ENCODE measurements at regions not wholly inside any gene's neighbourhood (a gene's known extent, or its start where the extent isn't known, plus 50 kb on each side); places are given as distances from the start of the nearest gene placed in this dataset.

GRCh38 chr2:18214936-18215335 lies 336.5 kb downstream of the KCNS3 start:
- TF ChIP-seq MAFK (IDR thresholded peaks at IDR 0.05; ENCODE audit: low read depth, low read length) (no peak), CEBPB (IDR thresholded peaks at IDR 0.05; ENCODE audit: low read depth, low read length) (no peak), TEAD4 (IDR thresholded peaks at IDR 0.05; ENCODE audit: low read depth, low read length) (no peak), SUZ12 (IDR thresholded peaks at IDR 0.05; ENCODE audit: low read length) (no peak), KDM4A (IDR thresholded peaks at IDR 0.05; ENCODE audit: low read depth, low read length, severe bottlenecking) (no peak), SIN3A (conservative IDR thresholded peaks at IDR 0.05 in 1 of 2, IDR thresholded peaks at IDR 0.05 in 1 of 2; ENCODE audit: low read depth in 1 of 2, low read length in 2 of 2) (no peak), KDM5A (IDR thresholded peaks at IDR 0.05; ENCODE audit: low read length) (no peak), EGR1 (IDR thresholded peaks at IDR 0.05; ENCODE audit: borderline replicate concordance, low read depth, low read length) (no peak), HDAC2 (IDR thresholded peaks at IDR 0.05; ENCODE audit: borderline replicate concordance in 1 of 2, low read depth in 2 of 2, low read length in 2 of 2) (no peak), SAP30 (IDR thresholded peaks at IDR 0.05; ENCODE audit: insufficient read depth, insufficient replicate concordance, low read length) (no peak), BCL11A (IDR thresholded peaks at IDR 0.05; ENCODE audit: low read depth in 2 of 2, low read length in 2 of 2) (no peak), CREB1 (IDR thresholded peaks at IDR 0.05) (no peak), TAF7 (optimal IDR thresholded peaks at IDR 0.05; ENCODE audit: borderline replicate concordance, low read depth, low read length) (no peak)
- Histone ChIP-seq H3K79me1 (ENCODE audit: low read depth, low read length) (no peaks in the 10 kb centered on the region), H2BK120ac (replicated peaks; ENCODE audit: low read depth, low read length) (no peak overlapping the region)

More at GRCh38 chr2:18214936-18215335, 336.5 kb downstream of the KCNS3 start:
- no peaks in the 10 kb centered on the region for H4K20me1 ChIP-seq (replicated peaks in 1 of 2; ENCODE audit: control insufficient read depth in 1 of 2, insufficient read depth in 2 of 2, low read length in 2 of 2)
- H3K23ac ChIP-seq (ENCODE audit: insufficient read length): no peak overlapping the region
- H4K8ac ChIP-seq (ENCODE audit: extremely low read depth, insufficient read depth, low read length): no peak overlapping the region
- H3K14ac ChIP-seq (ENCODE audit: insufficient read length): no peak overlapping the region
- H3K4me3 ChIP-seq (ENCODE audit: extremely low read depth in 1 of 4, insufficient read depth in 2 of 4, low read depth in 3 of 4, low read length in 4 of 4): no peak overlapping the region
- FAIRE-seq (no peak), DNase-seq (ENCODE audit: low read depth in 1 of 2, low spot score in 2 of 2) (no peak)
- no peaks in the 10 kb centered on the region for H3K9me3 ChIP-seq (ENCODE audit: insufficient read depth in 2 of 2, low read depth in 1 of 2, low read length in 1 of 2)
- H3K4me2 ChIP-seq (ENCODE audit: insufficient read depth in 1 of 2, low read depth in 2 of 2, low read length in 2 of 2): no peak overlapping the region
- H2BK5ac ChIP-seq (ENCODE audit: low read depth, low read length): no peak overlapping the region
- no peaks in the 10 kb centered on the region for H3K23me2 ChIP-seq (ENCODE audit: low read depth, low read length)
- CTCF ChIA-PET (ENCODE audit: partially characterized antibody): no interaction called here
- no peak overlapping the region for H2BK12ac ChIP-seq (ENCODE audit: low read depth, low read length)
- no peaks in the 10 kb centered on the region for H3K36me3 ChIP-seq (ENCODE audit: control insufficient read depth in 2 of 4, insufficient read depth in 4 of 4, low read length in 3 of 4)
- H2BK15ac ChIP-seq (ENCODE audit: low read length): no peak overlapping the region
- H4K5ac ChIP-seq (ENCODE audit: insufficient read length, low read depth, low read length): no peak overlapping the region
- peaks cover 0 to 1% (median 0%) of the 10 kb centered on the region in 4 experiments; a peak in 1 of 7 replicates for H3K27me3 ChIP-seq (replicated peaks in 1 of 4; ENCODE audit: control insufficient read depth in 3 of 4, extremely low read depth in 1 of 4, insufficient read depth in 3 of 4, low read length in 3 of 4)
- no peak overlapping the region for H2AFZ ChIP-seq (ENCODE audit: low read length)
- POLR2A ChIA-PET (ENCODE audit: partially characterized antibody): no interaction called here
- H3K56ac ChIP-seq (replicated peaks; ENCODE audit: insufficient read length, low read depth, low read length): no peak overlapping the region
- no peaks in the 10 kb centered on the region for H3K4me1 ChIP-seq (replicated peaks in 1 of 4; ENCODE audit: control insufficient read depth in 3 of 4, insufficient read depth in 4 of 4, low read length in 3 of 4)
- H3K4ac ChIP-seq (replicated peaks; ENCODE audit: insufficient read length, low read depth, low read length): no peak overlapping the region
- H3K79me2 ChIP-seq (ENCODE audit: control insufficient read depth in 1 of 2, insufficient read depth in 2 of 2, low read length in 2 of 2): no peaks in the 10 kb centered on the region
- H4K91ac ChIP-seq (replicated peaks; ENCODE audit: insufficient read length, low read length): no peak overlapping the region
- no peak overlapping the region for H3K9ac ChIP-seq (replicated peaks in 1 of 4; ENCODE audit: extremely low read depth in 1 of 4, low read depth in 3 of 4, low read length in 3 of 4)
- no peak overlapping the region for H2AK5ac ChIP-seq (ENCODE audit: low read depth, low read length)
- no peak overlapping the region for H2BK20ac ChIP-seq (ENCODE audit: low read length)
- H3K27ac ChIP-seq (ENCODE audit: low read depth, low read length): no peak overlapping the region
- no peak overlapping the region for H3K18ac ChIP-seq (ENCODE audit: extremely low read depth, low read length)
- 89% methylated on average over 2 of the region's 2 CpGs; no CpG with 5 or more reads in 1 of the 2 experiments for WGBS, 2 experiments (ENCODE audit: extremely low coverage in 1 of 2, insufficient coverage in 1 of 2, insufficient read length in 1 of 2, insufficient replicate concordance in 2 of 2, low coverage in 1 of 2, low lambda C conversion rate in 2 of 2, missing lambda C conversion rate in 1 of 2)
